ENCODE measurements at regions not wholly inside any gene's neighbourhood (a gene's known extent, or its start where the extent isn't known, plus 50 kb on each side); places are given as distances from the start of the nearest gene placed in this dataset.

GRCh38 chr3:187805774-187806173 lies 60.5 kb upstream of the BCL6 start:
- no peaks in the 10 kb centered on the region for H3K27me3 ChIP-seq
- intact Hi-C loops (cut with DNase I): no loop called here
- WGBS, 2 donors: 95 to 96% methylated on average over 5 of the region's 5 CpGs
- H3K4me3 ChIP-seq (replicated peaks in 1 of 3): no peak overlapping the region
- H3K9me3 ChIP-seq: no peaks in the 10 kb centered on the region
- TF ChIP-seq CTCF (IDR thresholded peaks at IDR 0.05): no peak
- TF ChIP-seq POLR2A (IDR thresholded peaks at IDR 0.05): no peak
- H3K27ac ChIP-seq: no peak overlapping the region
- peaks cover 13 to 19% of the 10 kb centered on the region in 2 donors for H3K4me1 ChIP-seq
- no peaks in the 10 kb centered on the region for H3K36me3 ChIP-seq
- DNase-seq: no peak

- WGBS, 2 donors: 88 to 90% methylated on average over 3 of the region's 3 CpGs
- no peaks in the 10 kb centered on the region for H3K27me3 ChIP-seq
- TF ChIP-seq POLR2A (IDR thresholded peaks at IDR 0.05) (no peak), CTCF (IDR thresholded peaks at IDR 0.05) (no peak)
- intact Hi-C loops (cut with DNase I): no loop called here
- peaks cover 13 to 19% of the 10 kb centered on the region in 2 donors for H3K4me1 ChIP-seq
- no peak for DNase-seq
- H3K27ac ChIP-seq: no peak overlapping the region
- no peaks in the 10 kb centered on the region for H3K9me3 ChIP-seq
- H3K36me3 ChIP-seq: no peaks in the 10 kb centered on the region
- no peak overlapping the region for H3K4me3 ChIP-seq (replicated peaks in 1 of 3)
Observed at GRCh38 chr3:187807086-187807862, 62.0 kb upstream of the BCL6 start.

GRCh38 chr3:187808527-187808895 lies 63.2 kb upstream of the BCL6 start:
- DNase-seq: no peak
- 71 to 73% methylated on average over 3 of the region's 3 CpGs for WGBS, 2 donors

GRCh38 chr3:187809612-187809991 lies 64.3 kb upstream of the BCL6 start:
- TF ChIP-seq POLR2A (IDR thresholded peaks at IDR 0.05) (no peak), CTCF (IDR thresholded peaks at IDR 0.05) (no peak)
- H3K27me3 ChIP-seq: no peaks in the 10 kb centered on the region
- no peak overlapping the region for H3K27ac ChIP-seq
- no peak for DNase-seq
- H3K4me1 ChIP-seq: peaks cover 13 to 19% of the 10 kb centered on the region in 2 donors
- WGBS, 2 donors: 91 to 100% methylated on average over 3 of the region's 3 CpGs
- H3K36me3 ChIP-seq: no peaks in the 10 kb centered on the region
- no peak overlapping the region for H3K4me3 ChIP-seq (replicated peaks in 1 of 3)
- H3K9me3 ChIP-seq: no peaks in the 10 kb centered on the region
- intact Hi-C loops (cut with DNase I): no loop called here

More at GRCh38 chr3:187808527-187808895, 63.2 kb upstream of the BCL6 start:
- Histone ChIP-seq H3K9me3 (no peaks in the 10 kb centered on the region), H3K4me1 (peaks cover 13 to 19% of the 10 kb centered on the region in 2 donors), H3K36me3 (no peaks in the 10 kb centered on the region), H3K27ac (no peak overlapping the region), H3K4me3 (replicated peaks in 1 of 3) (no peak overlapping the region), H3K27me3 (no peaks in the 10 kb centered on the region)
- intact Hi-C loops (cut with DNase I): no loop called here
- TF ChIP-seq CTCF (IDR thresholded peaks at IDR 0.05) (no peak), POLR2A (IDR thresholded peaks at IDR 0.05) (no peak)

GRCh38 chr3:187810021-187810446 lies 64.8 kb upstream of the BCL6 start:
- H3K27ac ChIP-seq: no peak overlapping the region
- intact Hi-C loops (cut with DNase I): no loop called here

More at GRCh38 chr3:187810021-187810446, 64.8 kb upstream of the BCL6 start:
- Histone ChIP-seq H3K9me3 (no peaks in the 10 kb centered on the region), H3K4me1 (peaks cover 13 to 19% of the 10 kb centered on the region in 2 donors), H3K4me3 (replicated peaks in 1 of 3) (no peak overlapping the region), H3K27me3 (no peaks in the 10 kb centered on the region), H3K36me3 (no peaks in the 10 kb centered on the region)
- DNase-seq: no peak
- TF ChIP-seq POLR2A (IDR thresholded peaks at IDR 0.05) (no peak), CTCF (IDR thresholded peaks at IDR 0.05) (no peak)
- 90 to 94% methylated on average over 3 of the region's 3 CpGs for WGBS, 2 donors

All from thyroid gland (tissue), 4 donors.